H9 (cell line): ENCODE measurements at regions not wholly inside any gene's neighbourhood (a gene's known extent, or its start where the extent isn't known, plus 50 kb on each side); places are given as distances from the start of the nearest gene placed in this dataset.

Experiments used
- DNase-seq: peaks from one replicate; pipeline ENCODE4 v3.0.0-alpha.2; 2017
- H2AFZ ChIP-seq: one replicate; pipeline ENCODE4 v1.6.1; 2013; ENCODE audit warnings: mild to moderate bottlenecking, low read length, control low read depth, moderate library complexity
- H2AK5ac ChIP-seq: 2 replicates; pipeline ENCODE4 v1.6.1; 2013; ENCODE audit warnings: low read length, control low read depth, mixed read lengths; ENCODE audit not compliant: insufficient read length
- H2BK120ac ChIP-seq: one replicate; pipeline ENCODE4 v1.6.1; 2013; ENCODE audit warnings: low read depth, mild to moderate bottlenecking, low read length, control low read depth, inconsistent platforms; ENCODE audit not compliant: poor library complexity, severe bottlenecking
- H2BK12ac ChIP-seq: 2 replicates; pipeline ENCODE4 v1.6.1; 2013; ENCODE audit warnings: low read length, control low read depth, mixed read lengths, low read depth; ENCODE audit not compliant: insufficient read length
- H2BK15ac ChIP-seq: 2 replicates; pipeline ENCODE4 v1.6.1; 2013; ENCODE audit warnings: low read depth, low read length, control low read depth
- H2BK20ac ChIP-seq: one replicate; pipeline ENCODE4 v1.6.1; 2013; ENCODE audit warnings: low read depth, mild to moderate bottlenecking, low read length, control low read depth, inconsistent platforms; ENCODE audit not compliant: poor library complexity, severe bottlenecking
- H2BK5ac ChIP-seq: 2 replicates; pipeline ENCODE4 v1.6.1; 2013; ENCODE audit warnings: low read length, control low read depth, mixed read lengths; ENCODE audit not compliant: insufficient read length
- H3K14ac ChIP-seq: 2 replicates; pipeline ENCODE4 v1.6.1; 2013; ENCODE audit warnings: low read length, control low read depth; ENCODE audit not compliant: insufficient read depth
- H3K18ac ChIP-seq: 2 replicates; pipeline ENCODE4 v1.6.1; 2013; ENCODE audit warnings: low read depth, mild to moderate bottlenecking, mixed read lengths, low read length, control low read depth; ENCODE audit not compliant: insufficient read length
- H3K23ac ChIP-seq: 2 replicates; pipeline ENCODE4 v1.6.1; 2013; ENCODE audit warnings: low read length, control low read depth, mixed read lengths, low read depth; ENCODE audit not compliant: insufficient read length
- H3K23me2 ChIP-seq: 2 replicates; pipeline ENCODE4 v1.6.1; 2013; ENCODE audit warnings: low read depth, mild to moderate bottlenecking, mixed read lengths, low read length, control low read depth; ENCODE audit not compliant: insufficient read length, poor library complexity, severe bottlenecking
- H3K27ac ChIP-seq: 2 replicates; pipeline ENCODE4 v1.5.1; 2013; ENCODE audit warnings: low read length, control low read depth, mixed read lengths, low read depth; ENCODE audit not compliant: insufficient read length
- H3K27me3 ChIP-seq: 2 replicates; pipeline ENCODE4 v1.6.1; 2013; ENCODE audit warnings: low read length, control low read depth, inconsistent platforms; ENCODE audit not compliant: insufficient read depth
- H3K4ac ChIP-seq: 2 replicates; pipeline ENCODE4 v1.6.1; 2013; ENCODE audit warnings: low read depth, mild to moderate bottlenecking, control low read depth, inconsistent platforms, low read length, moderate library complexity
- H3K4me1 ChIP-seq: 2 replicates; pipeline ENCODE4 v1.6.1; 2013; ENCODE audit warnings: low read length, control low read depth, inconsistent platforms; ENCODE audit not compliant: insufficient read depth
- H3K4me2 ChIP-seq: 2 replicates; pipeline ENCODE4 v1.6.1; 2013; ENCODE audit warnings: low read length, control low read depth, mixed read lengths; ENCODE audit not compliant: insufficient read length, insufficient read depth
- H3K56ac ChIP-seq: 2 replicates; pipeline ENCODE4 v1.6.1; 2013; ENCODE audit warnings: low read depth, mild to moderate bottlenecking, mixed read lengths, low read length, control low read depth; ENCODE audit not compliant: insufficient read length
- H3K79me1 ChIP-seq: 2 replicates; pipeline ENCODE4 v1.6.1; 2013; ENCODE audit warnings: low read depth, mild to moderate bottlenecking, moderate library complexity, low read length, control low read depth, inconsistent platforms; ENCODE audit not compliant: insufficient read depth, poor library complexity, severe bottlenecking
- H3K79me2 ChIP-seq: 2 replicates; pipeline ENCODE4 v1.6.1; 2013; ENCODE audit warnings: low read length, control low read depth, inconsistent platforms; ENCODE audit not compliant: insufficient read depth
- H3K9ac ChIP-seq: 2 replicates; pipeline ENCODE4 v1.6.1; 2013; ENCODE audit warnings: low read length, control low read depth, mixed read lengths; ENCODE audit not compliant: insufficient read length; ENCODE audit errors: extremely low read depth
- H3K9me3 ChIP-seq: one replicate; pipeline ENCODE4 v1.6.1; 2013; ENCODE audit warnings: low read depth, low read length, inconsistent platforms; ENCODE audit not compliant: control insufficient read depth
- H3T11ph ChIP-seq: one replicate; pipeline ENCODE4 v1.6.1; 2013; ENCODE audit warnings: mild to moderate bottlenecking, low read length, control low read depth, inconsistent platforms
- H4K20me1 ChIP-seq: one replicate; pipeline ENCODE4 v1.6.1; 2013; ENCODE audit not compliant: control insufficient read depth, insufficient read length, insufficient read depth
- H4K5ac ChIP-seq: 2 replicates; pipeline ENCODE4 v1.6.1; 2013; ENCODE audit warnings: low read depth, mild to moderate bottlenecking, mixed read lengths, low read length, control low read depth; ENCODE audit not compliant: insufficient read length
- H4K8ac ChIP-seq: replicated peaks from 2 replicates; pipeline ENCODE4 v1.6.1; 2013; ENCODE audit warnings: low read length, control low read depth, mixed read lengths, low read depth; ENCODE audit not compliant: insufficient read length
- H4K91ac ChIP-seq: 2 replicates; pipeline ENCODE4 v1.6.1; 2013; ENCODE audit warnings: low read depth, mild to moderate bottlenecking, moderate library complexity, mixed read lengths, low read length, control low read depth; ENCODE audit not compliant: insufficient read length
- H3K27ac Mint-ChIP-seq, 3 experiments: 2 replicates in 2 of 3; 3 replicates in 1 of 3; pipeline ENCODE4 v1.8.0; 2020 to 2021; ENCODE audit warnings: mixed read lengths in 3 of 3, mild to moderate bottlenecking in 1 of 3, moderate library complexity in 1 of 3
- H3K27me3 Mint-ChIP-seq: 2 replicates; pipeline ENCODE4 v1.8.0; 2021; ENCODE audit warnings: low read depth, mild to moderate bottlenecking, moderate library complexity, mixed read lengths
- H3K36me3 Mint-ChIP-seq, 3 experiments: 2 replicates in 2 of 3; 3 replicates in 1 of 3; pipeline ENCODE4 v1.8.0; 2020 to 2021; ENCODE audit warnings: low read depth in 3 of 3, mixed read lengths in 3 of 3; ENCODE audit not compliant: insufficient read depth in 1 of 3
- H3K4me1 Mint-ChIP-seq, 2 experiments: 2 replicates each; pipeline ENCODE4 v1.8.0; 2020; ENCODE audit warnings: mixed read lengths in 2 of 2
- H3K4me3 Mint-ChIP-seq, 2 experiments: 2 replicates in 1 of 2; 3 replicates in 1 of 2; pipeline ENCODE4 v1.8.0; 2020 to 2021; ENCODE audit warnings: mild to moderate bottlenecking in 2 of 2, mixed read lengths in 2 of 2, moderate library complexity in 1 of 2
- H3K9me3 Mint-ChIP-seq, 2 experiments: 2 replicates in 1 of 2; 3 replicates in 1 of 2; pipeline ENCODE4 v1.8.0; 2020; ENCODE audit warnings: mild to moderate bottlenecking in 2 of 2, mixed read lengths in 2 of 2, moderate library complexity in 1 of 2
- WGBS: extraction: QIAGEN DNeasy Blood & Tissue Kit; methylation state at CpG from one replicate; pipeline ENCODE4 v1.1.7; 2013; ENCODE audit warnings: missing lambda C conversion rate, low lambda C conversion rate, mixed read lengths; ENCODE audit not compliant: insufficient read length; ENCODE audit errors: extremely low coverage; 5-methylcytosine and 5-hydroxymethylcytosine counted together
- TF ChIP-seq, protein P1 (sequence below): fragments of 200-600 bp; sonication (generic); conservative IDR thresholded peaks from 3 replicates; pipeline ENCODE4 v1.8.0; 2021; ENCODE audit warnings: antibody characterized with exemption, mild to moderate bottlenecking

DNA sequence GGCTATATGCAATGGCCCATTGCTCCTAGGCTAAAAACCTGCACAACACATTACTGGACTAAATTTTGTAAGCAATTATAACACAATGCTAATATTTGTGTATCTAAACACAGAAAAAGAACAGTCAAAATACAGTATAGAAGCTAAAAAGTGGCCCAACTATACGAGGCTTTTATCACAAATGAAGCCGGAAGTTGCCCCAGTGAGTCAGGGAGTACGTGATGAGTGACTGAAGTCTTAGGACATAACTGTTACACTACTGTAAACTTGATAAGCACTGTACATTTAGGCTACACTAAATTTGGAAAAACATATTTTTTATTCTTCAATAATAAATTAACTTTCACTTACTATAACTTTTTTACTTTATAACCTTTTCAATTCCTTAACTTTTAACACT lies 105.2 kb upstream of the PRR16 start:
- Histone ChIP-seq H4K8ac (no peak overlapping the region), H3T11ph (no peak overlapping the region), H2AK5ac (no peak overlapping the region), H3K27ac (no peak overlapping the region), H3K4me1 (no peaks in the 10 kb centered on the region), H2AFZ (no peak overlapping the region), H4K91ac (no peak overlapping the region), H3K18ac (no peak overlapping the region), H3K23me2 (no peaks in the 10 kb centered on the region), H2BK20ac (no peak overlapping the region), H3K9ac (no peak overlapping the region), H3K14ac (no peak overlapping the region), H3K56ac (no peak overlapping the region), H2BK120ac (no peak overlapping the region), H2BK5ac (no peak overlapping the region), H3K9me3 (no peaks in the 10 kb centered on the region), H3K4me2 (no peak overlapping the region), H2BK15ac (no peak overlapping the region), H4K5ac (no peak overlapping the region), H3K27me3 (no peaks in the 10 kb centered on the region), H4K20me1 (no peaks in the 10 kb centered on the region), H3K4ac (no peak overlapping the region), H3K23ac (no peak overlapping the region), H3K79me1 (no peaks in the 10 kb centered on the region), H2BK12ac (no peak overlapping the region), H3K79me2 (no peaks in the 10 kb centered on the region)
- H3K36me3 Mint-ChIP-seq = no peaks in the 10 kb centered on the region
- no peak for DNase-seq
- no peaks in the 10 kb centered on the region for H3K9me3 Mint-ChIP-seq
- H3K4me1 Mint-ChIP-seq = no peaks in the 10 kb centered on the region
- H3K27ac Mint-ChIP-seq = no peak overlapping the region
- TF ChIP-seq, protein P1, sequence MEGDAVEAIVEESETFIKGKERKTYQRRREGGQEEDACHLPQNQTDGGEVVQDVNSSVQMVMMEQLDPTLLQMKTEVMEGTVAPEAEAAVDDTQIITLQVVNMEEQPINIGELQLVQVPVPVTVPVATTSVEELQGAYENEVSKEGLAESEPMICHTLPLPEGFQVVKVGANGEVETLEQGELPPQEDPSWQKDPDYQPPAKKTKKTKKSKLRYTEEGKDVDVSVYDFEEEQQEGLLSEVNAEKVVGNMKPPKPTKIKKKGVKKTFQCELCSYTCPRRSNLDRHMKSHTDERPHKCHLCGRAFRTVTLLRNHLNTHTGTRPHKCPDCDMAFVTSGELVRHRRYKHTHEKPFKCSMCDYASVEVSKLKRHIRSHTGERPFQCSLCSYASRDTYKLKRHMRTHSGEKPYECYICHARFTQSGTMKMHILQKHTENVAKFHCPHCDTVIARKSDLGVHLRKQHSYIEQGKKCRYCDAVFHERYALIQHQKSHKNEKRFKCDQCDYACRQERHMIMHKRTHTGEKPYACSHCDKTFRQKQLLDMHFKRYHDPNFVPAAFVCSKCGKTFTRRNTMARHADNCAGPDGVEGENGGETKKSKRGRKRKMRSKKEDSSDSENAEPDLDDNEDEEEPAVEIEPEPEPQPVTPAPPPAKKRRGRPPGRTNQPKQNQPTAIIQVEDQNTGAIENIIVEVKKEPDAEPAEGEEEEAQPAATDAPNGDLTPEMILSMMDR = no peak
- no peaks in the 10 kb centered on the region for H3K27me3 Mint-ChIP-seq
- no peak overlapping the region for H3K4me3 Mint-ChIP-seq
- no CpG with 5 or more reads among the region's 3 CpGs for WGBS
